Adrenal gland (tissue), 5 donors: ENCODE measurements at regions not wholly inside any gene's neighbourhood (a gene's known extent, or its start where the extent isn't known, plus 50 kb on each side); places are given as distances from the start of the nearest gene placed in this dataset.

ENCODE experiments used
- POLR2A ChIP-seq, 2 donors: fragments of 450-650 bp; IDR thresholded peaks; one replicate each; pipeline ENCODE4 v1.6.1; 2017; ENCODE audit warnings: antibody characterized with exemption in 2 of 2, mild to moderate bottlenecking in 2 of 2, moderate library complexity in 1 of 2
- TF ChIP-seq, protein P1 (sequence below), 6 experiments: fragments of 450-650 bp in 4 of 6; fragments of 200-600 bp in 2 of 6; sonication (generic) in 1 of 6; IDR thresholded peaks; 1 replicate in 5 of 6; 2 replicates in 1 of 6; pipeline versions ENCODE4 v1.5.1 to v1.8.0; 2016 to 2021; ENCODE audit warnings: antibody characterized with exemption in 6 of 6, mild to moderate bottlenecking in 2 of 6, moderate library complexity in 1 of 6
- donor health status: DM: no; HTN: no; CAD: no.

GRCh38 chr2:216745453-216745852 lies 50.1 kb upstream of the IGFBP5 start:
- TF ChIP-seq, protein P1, sequence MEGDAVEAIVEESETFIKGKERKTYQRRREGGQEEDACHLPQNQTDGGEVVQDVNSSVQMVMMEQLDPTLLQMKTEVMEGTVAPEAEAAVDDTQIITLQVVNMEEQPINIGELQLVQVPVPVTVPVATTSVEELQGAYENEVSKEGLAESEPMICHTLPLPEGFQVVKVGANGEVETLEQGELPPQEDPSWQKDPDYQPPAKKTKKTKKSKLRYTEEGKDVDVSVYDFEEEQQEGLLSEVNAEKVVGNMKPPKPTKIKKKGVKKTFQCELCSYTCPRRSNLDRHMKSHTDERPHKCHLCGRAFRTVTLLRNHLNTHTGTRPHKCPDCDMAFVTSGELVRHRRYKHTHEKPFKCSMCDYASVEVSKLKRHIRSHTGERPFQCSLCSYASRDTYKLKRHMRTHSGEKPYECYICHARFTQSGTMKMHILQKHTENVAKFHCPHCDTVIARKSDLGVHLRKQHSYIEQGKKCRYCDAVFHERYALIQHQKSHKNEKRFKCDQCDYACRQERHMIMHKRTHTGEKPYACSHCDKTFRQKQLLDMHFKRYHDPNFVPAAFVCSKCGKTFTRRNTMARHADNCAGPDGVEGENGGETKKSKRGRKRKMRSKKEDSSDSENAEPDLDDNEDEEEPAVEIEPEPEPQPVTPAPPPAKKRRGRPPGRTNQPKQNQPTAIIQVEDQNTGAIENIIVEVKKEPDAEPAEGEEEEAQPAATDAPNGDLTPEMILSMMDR (IDR thresholded peaks at IDR 0.05), result no peak
- no peak for TF ChIP-seq POLR2A (IDR thresholded peaks at IDR 0.05)
